H1 (cell line): ENCODE measurements at regions not wholly inside any gene's neighbourhood (a gene's known extent, or its start where the extent isn't known, plus 50 kb on each side); places are given as distances from the start of the nearest gene placed in this dataset.

Experiments
- CTCF ChIA-PET: fragments of 300-600 bp; sonication (Branson Sonifier 250); formaldehyde crosslinking; loops from one replicate; lab custom pipeline; 2021; ENCODE audit not compliant: partially characterized antibody; lab: Charles Lee
- POLR2A ChIA-PET: fragments of 300-600 bp; sonication (Branson Sonifier 250); formaldehyde crosslinking; loops from one replicate; lab custom pipeline; 2021; ENCODE audit warnings: inconsistent platforms; ENCODE audit not compliant: partially characterized antibody; lab: Charles Lee
- DNase-seq, 2 experiments: peaks; one replicate each; pipeline versions ENCODE4 v3.0.0 to v3.0.0-alpha.2; 2010 to 2022; ENCODE audit warnings: low spot score in 2 of 2, low read depth in 1 of 2, mixed read lengths in 1 of 2
- FAIRE-seq: peaks from 2 replicates; lab custom pipeline; 2011; peaks lifted over from hg19 to GRCh38; lab: Jason Lieb, UNC
- H2AFZ ChIP-seq: 2 replicates; pipeline ENCODE4 v1.8.1; 2012; ENCODE audit warnings: low read length, inconsistent platforms
- H2AK5ac ChIP-seq: 2 replicates; pipeline ENCODE4 v1.6.1; 2013; ENCODE audit warnings: low read depth, low read length
- H2BK120ac ChIP-seq: replicated peaks from 2 replicates; pipeline ENCODE3; 2013; ENCODE audit warnings: low read depth, low read length, inconsistent platforms
- H2BK12ac ChIP-seq: 2 replicates; pipeline ENCODE4 v1.6.1; 2013; ENCODE audit warnings: low read depth, low read length
- H2BK15ac ChIP-seq: 2 replicates; pipeline ENCODE4 v1.6.1; 2013; ENCODE audit warnings: low read length
- H2BK20ac ChIP-seq: 2 replicates; pipeline ENCODE4 v1.6.1; 2013; ENCODE audit warnings: low read length
- H2BK5ac ChIP-seq: 2 replicates; pipeline ENCODE4 v1.6.1; 2013; ENCODE audit warnings: low read depth, low read length
- H3K14ac ChIP-seq: 2 replicates; pipeline ENCODE4 v1.6.1; 2013; ENCODE audit warnings: inconsistent platforms; ENCODE audit not compliant: insufficient read length
- H3K18ac ChIP-seq: 2 replicates; pipeline ENCODE4 v1.6.1; 2013; ENCODE audit warnings: low read length; ENCODE audit errors: extremely low read depth
- H3K23ac ChIP-seq: 2 replicates; pipeline ENCODE4 v1.6.1; 2013; ENCODE audit warnings: inconsistent platforms; ENCODE audit not compliant: insufficient read length
- H3K23me2 ChIP-seq: 2 replicates; pipeline ENCODE4 v1.6.1; 2013; ENCODE audit warnings: low read depth, low read length
- H3K27ac ChIP-seq: 2 replicates; pipeline ENCODE4 v1.6.1; 2011; ENCODE audit warnings: low read depth, low read length, inconsistent platforms
- H3K27me3 ChIP-seq, 4 experiments: replicated peaks in 1 of 4; 1 replicate in 1 of 4; 2 replicates in 3 of 4; pipeline versions ENCODE4 v1.6.1 to v1.8.1; 2011 to 2013; ENCODE audit warnings: low read length in 3 of 4, mild to moderate bottlenecking in 3 of 4, inconsistent platforms in 2 of 4, mixed read lengths in 2 of 4, moderate library complexity in 1 of 4; ENCODE audit not compliant: control insufficient read depth in 3 of 4, insufficient read depth in 3 of 4; ENCODE audit errors: extremely low read depth in 1 of 4
- H3K36me3 ChIP-seq, 4 experiments: 2 replicates each; pipeline versions ENCODE4 v1.6.1 to v1.8.1; 2011 to 2013; ENCODE audit warnings: mild to moderate bottlenecking in 4 of 4, low read length in 3 of 4, moderate library complexity in 2 of 4, control low read depth in 1 of 4, inconsistent platforms in 1 of 4; ENCODE audit not compliant: insufficient read depth in 4 of 4, control insufficient read depth in 2 of 4
- H3K4ac ChIP-seq: replicated peaks from 2 replicates; pipeline ENCODE3; 2013; ENCODE audit warnings: low read length, low read depth, mixed read lengths, inconsistent platforms; ENCODE audit not compliant: insufficient read length
- H3K4me1 ChIP-seq, 4 experiments: replicated peaks in 1 of 4; 1 replicate in 1 of 4; 2 replicates in 3 of 4; pipeline versions ENCODE4 v1.6.1 to v1.8.1; 2011 to 2013; ENCODE audit warnings: low read length in 3 of 4, inconsistent platforms in 2 of 4, mixed read lengths in 1 of 4; ENCODE audit not compliant: insufficient read depth in 4 of 4, control insufficient read depth in 3 of 4
- H3K4me2 ChIP-seq, 2 experiments: 2 replicates each; pipeline versions ENCODE4 v1.6.1 to v1.8.1; 2011 to 2013; ENCODE audit warnings: low read depth in 2 of 2, low read length in 2 of 2, control low read depth in 1 of 2, inconsistent platforms in 1 of 2, mild to moderate bottlenecking in 1 of 2; ENCODE audit not compliant: insufficient read depth in 1 of 2
- H3K4me3 ChIP-seq, 4 experiments: fragments of 200-600, 300-600 bp in 1 of 4; sonication (generic), shearing (Covaris generic), sonication (Bioruptor Twin) in 1 of 4; 2 replicates each; pipeline versions ENCODE4 v1.5.1 to v1.8.1; 2011 to 2016; ENCODE audit warnings: low read length in 4 of 4, low read depth in 3 of 4, control low read depth in 2 of 4, inconsistent platforms in 2 of 4, mild to moderate bottlenecking in 2 of 4, mixed read lengths in 1 of 4, moderate library complexity in 1 of 4; ENCODE audit not compliant: insufficient read depth in 2 of 4; ENCODE audit errors: extremely low read depth in 1 of 4
- H3K56ac ChIP-seq: replicated peaks from 2 replicates; pipeline ENCODE3; 2013; ENCODE audit warnings: low read depth, mild to moderate bottlenecking, mixed read lengths, low read length, inconsistent platforms; ENCODE audit not compliant: insufficient read length
- H3K79me1 ChIP-seq: 2 replicates; pipeline ENCODE4 v1.6.1; 2013; ENCODE audit warnings: low read depth, low read length, control low read depth
- H3K79me2 ChIP-seq, 2 experiments: 2 replicates each; pipeline versions ENCODE4 v1.6.1 to v1.8.1; 2012 to 2013; ENCODE audit warnings: low read length in 2 of 2, mild to moderate bottlenecking in 2 of 2, inconsistent platforms in 1 of 2; ENCODE audit not compliant: insufficient read depth in 2 of 2, control insufficient read depth in 1 of 2
- H3K9ac ChIP-seq, 4 experiments: replicated peaks in 1 of 4; 1 replicate in 1 of 4; 2 replicates in 3 of 4; pipeline versions ENCODE4 v1.6.1 to v1.8.1; 2011 to 2013; ENCODE audit warnings: low read depth in 3 of 4, low read length in 3 of 4, control low read depth in 2 of 4, mild to moderate bottlenecking in 2 of 4, moderate library complexity in 2 of 4, inconsistent platforms in 1 of 4; ENCODE audit errors: extremely low read depth in 1 of 4
- H3K9me3 ChIP-seq, 2 experiments: 2 replicates each; pipeline versions ENCODE4 v1.6.1 to v1.8.1; 2012 to 2013; ENCODE audit warnings: mild to moderate bottlenecking in 2 of 2, moderate library complexity in 2 of 2, control low read depth in 1 of 2, inconsistent platforms in 1 of 2, low read depth in 1 of 2, low read length in 1 of 2, mixed read lengths in 1 of 2; ENCODE audit not compliant: insufficient read depth in 2 of 2
- H4K20me1 ChIP-seq, 2 experiments: replicated peaks in 1 of 2; 2 replicates each; pipeline versions ENCODE3 to v1.8.1; 2011 to 2013; ENCODE audit warnings: inconsistent platforms in 2 of 2, low read length in 2 of 2, mild to moderate bottlenecking in 1 of 2; ENCODE audit not compliant: insufficient read depth in 2 of 2, control insufficient read depth in 1 of 2
- H4K5ac ChIP-seq: 2 replicates; pipeline ENCODE4 v1.6.1; 2013; ENCODE audit warnings: low read length, low read depth, mixed read lengths, inconsistent platforms; ENCODE audit not compliant: insufficient read length
- H4K8ac ChIP-seq: 2 replicates; pipeline ENCODE4 v1.8.0; 2013; ENCODE audit warnings: mild to moderate bottlenecking, moderate library complexity, low read length, inconsistent platforms; ENCODE audit not compliant: insufficient read depth; ENCODE audit errors: extremely low read depth
- H4K91ac ChIP-seq: replicated peaks from 2 replicates; pipeline ENCODE3; 2013; ENCODE audit warnings: low read length, mixed read lengths, inconsistent platforms; ENCODE audit not compliant: insufficient read length
- ASH2L ChIP-seq: fragments of 200-600, 300-600 bp; sonication (generic); IDR thresholded peaks from one replicate; pipeline ENCODE4 v1.7.1; 2017; ENCODE audit warnings: low read length
- BRCA1 ChIP-seq: IDR thresholded peaks from 2 replicates; pipeline ENCODE4 v1.6.1; 2012; ENCODE audit warnings: low read depth, low read length, improper control_type of control experiment
- CBX5 ChIP-seq: fragments of 300-800, 300-1000 bp; sonication (generic); IDR thresholded peaks from 2 replicates; pipeline ENCODE4 v1.7.1; 2016; ENCODE audit warnings: antibody characterized with exemption, low read length, low read depth
- CHD1 ChIP-seq: IDR thresholded peaks from 2 replicates; pipeline ENCODE4 v1.6.1; 2012; ENCODE audit warnings: low read depth, low read length, improper control_type of control experiment
- CHD2 ChIP-seq: IDR thresholded peaks from 2 replicates; pipeline ENCODE4 v1.6.1; 2012; ENCODE audit warnings: low read length, improper control_type of control experiment
- KDM4A ChIP-seq: IDR thresholded peaks from one replicate; pipeline ENCODE4 v1.7.1; 2012; ENCODE audit warnings: low read depth, mild to moderate bottlenecking, moderate library complexity, low read length, inconsistent platforms; ENCODE audit not compliant: severe bottlenecking
- NANOG ChIP-seq: IDR thresholded peaks from 2 replicates; pipeline ENCODE4 v1.6.1; 2011; ENCODE audit warnings: low read length, low read depth, mild to moderate bottlenecking, inconsistent platforms; ENCODE audit not compliant: insufficient read depth, poor library complexity, severe bottlenecking
- PHF8 ChIP-seq: fragments of 200-600 bp; sonication (generic); conservative IDR thresholded peaks from 2 replicates; pipeline ENCODE4 v1.7.1; 2012; ENCODE audit warnings: low read depth, mild to moderate bottlenecking, inconsistent platforms, low read length, moderate library complexity
- RNF2 ChIP-seq: fragments of 200-900, 300-1000 bp; sonication (generic); IDR thresholded peaks from 2 replicates; pipeline ENCODE4 v1.7.1; 2016; ENCODE audit warnings: borderline replicate concordance, low read depth, mild to moderate bottlenecking, antibody characterized with exemption, low read length; ENCODE audit not compliant: poor library complexity, severe bottlenecking; ENCODE audit errors: missing control alignments
- TEAD4 ChIP-seq: IDR thresholded peaks from 2 replicates; pipeline ENCODE4 v1.6.1; 2012; ENCODE audit warnings: low read depth, low read length, inconsistent platforms, mixed read lengths
- WGBS, 2 experiments: shearing (Covaris generic) in 1 of 2; methylation state at CpG; one replicate each; pipeline versions ENCODE4 v1.1.6 to v1.1.7; 2013 to 2015; ENCODE audit warnings: low lambda C conversion rate in 2 of 2, mixed read lengths in 2 of 2, inconsistent platforms in 1 of 2, low coverage in 1 of 2, missing lambda C conversion rate in 1 of 2; ENCODE audit not compliant: insufficient replicate concordance in 2 of 2, insufficient coverage in 1 of 2, insufficient read length in 1 of 2; ENCODE audit errors: extremely low coverage in 1 of 2, missing lambda C conversion rate in 1 of 2; 5-methylcytosine and 5-hydroxymethylcytosine counted together
- TF ChIP-seq, protein P1 (sequence below): IDR thresholded peaks from 2 replicates; pipeline ENCODE4 v1.6.1; 2012; ENCODE audit warnings: low read length, inconsistent platforms
- TF ChIP-seq, protein P2 (sequence below): IDR thresholded peaks from 2 replicates; pipeline ENCODE4 v1.6.1; 2011; ENCODE audit warnings: low read depth, mild to moderate bottlenecking, low read length; ENCODE audit not compliant: insufficient read depth

DNA sequence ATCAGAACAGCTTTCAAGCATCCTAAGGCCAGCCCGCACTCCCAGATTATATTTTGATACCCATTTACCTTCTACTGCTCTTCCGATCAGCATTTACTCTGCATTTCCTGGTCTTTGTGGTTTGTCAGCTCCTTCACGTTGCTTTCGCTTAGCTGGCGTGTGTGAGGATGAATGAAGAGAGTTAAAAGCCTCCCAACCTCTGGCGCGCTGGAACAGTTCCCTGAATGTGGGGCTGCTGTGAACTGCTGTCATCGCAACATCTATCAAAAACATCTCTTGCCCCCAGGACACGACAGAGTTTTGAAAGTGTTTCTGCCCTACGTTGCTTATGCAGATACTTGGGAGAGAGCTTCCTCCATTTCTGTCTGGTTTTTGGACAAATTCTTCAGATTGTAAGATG lies 129.2 kb downstream of the KCNA5 start:
- H2AFZ ChIP-seq = no peak overlapping the region
- POLR2A ChIA-PET = no interaction called here
- H3K18ac ChIP-seq = no peak overlapping the region
- no peak overlapping the region for H3K23ac ChIP-seq
- no peak overlapping the region for H3K27ac ChIP-seq
- no peak overlapping the region for H2AK5ac ChIP-seq
- H2BK5ac ChIP-seq = no peak overlapping the region
- no peak overlapping the region for H3K9ac ChIP-seq
- H4K5ac ChIP-seq = no peak overlapping the region
- H3K4me3 ChIP-seq = no peak overlapping the region
- H3K36me3 ChIP-seq = peaks cover 0 to 8% (median 0%) of the 10 kb centered on the region in 4 experiments; a peak in 1 of 8 replicates
- FAIRE-seq (no peak), DNase-seq (no peak)
- no peak overlapping the region for H4K8ac ChIP-seq
- H3K4ac ChIP-seq = no peak overlapping the region
- no peaks in the 10 kb centered on the region for H4K20me1 ChIP-seq
- CTCF ChIA-PET = interaction anchor here (0.7 to 6.3 kb wide), 18 partner anchors 10 to 726 kb away, joined by 3 to 33 read pairs (median 4); no protein-coding TSS in a partner anchor
- H3K23me2 ChIP-seq = no peaks in the 10 kb centered on the region
- H3K79me2 ChIP-seq = no peaks in the 10 kb centered on the region
- no peak overlapping the region for H2BK12ac ChIP-seq
- no peak overlapping the region for H2BK20ac ChIP-seq
- H3K79me1 ChIP-seq = no peaks in the 10 kb centered on the region
- WGBS, 2 experiments = 87% methylated on average over 10 of the region's 10 CpGs; no CpG with 5 or more reads in 1 of the 2 experiments
- no peak overlapping the region for H3K4me2 ChIP-seq
- H3K56ac ChIP-seq = no peak overlapping the region
- 0 out of 7 replicates have a peak, but pooled peaks cover 0 to 2% (median 0%) of the 10 kb centered on the region in 4 experiments for H3K27me3 ChIP-seq
- H2BK15ac ChIP-seq = no peak overlapping the region
- H3K4me1 ChIP-seq = no peaks in the 10 kb centered on the region
- no peaks in the 10 kb centered on the region for H3K9me3 ChIP-seq
- H3K14ac ChIP-seq = no peak overlapping the region
- H2BK120ac ChIP-seq = no peak overlapping the region
- H4K91ac ChIP-seq = no peak overlapping the region
- no peak for TF ChIP-seq TEAD4
- no peak for TF ChIP-seq NANOG
- TF ChIP-seq, protein P1, sequence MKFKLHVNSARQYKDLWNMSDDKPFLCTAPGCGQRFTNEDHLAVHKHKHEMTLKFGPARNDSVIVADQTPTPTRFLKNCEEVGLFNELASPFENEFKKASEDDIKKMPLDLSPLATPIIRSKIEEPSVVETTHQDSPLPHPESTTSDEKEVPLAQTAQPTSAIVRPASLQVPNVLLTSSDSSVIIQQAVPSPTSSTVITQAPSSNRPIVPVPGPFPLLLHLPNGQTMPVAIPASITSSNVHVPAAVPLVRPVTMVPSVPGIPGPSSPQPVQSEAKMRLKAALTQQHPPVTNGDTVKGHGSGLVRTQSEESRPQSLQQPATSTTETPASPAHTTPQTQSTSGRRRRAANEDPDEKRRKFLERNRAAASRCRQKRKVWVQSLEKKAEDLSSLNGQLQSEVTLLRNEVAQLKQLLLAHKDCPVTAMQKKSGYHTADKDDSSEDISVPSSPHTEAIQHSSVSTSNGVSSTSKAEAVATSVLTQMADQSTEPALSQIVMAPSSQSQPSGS = no peak
- no peak for TF ChIP-seq RNF2
- TF ChIP-seq PHF8 = no peak
- TF ChIP-seq CHD1 = no peak
- no peak for TF ChIP-seq ASH2L
- no peak for TF ChIP-seq CBX5
- no peak for TF ChIP-seq KDM4A
- TF ChIP-seq, protein P2, sequence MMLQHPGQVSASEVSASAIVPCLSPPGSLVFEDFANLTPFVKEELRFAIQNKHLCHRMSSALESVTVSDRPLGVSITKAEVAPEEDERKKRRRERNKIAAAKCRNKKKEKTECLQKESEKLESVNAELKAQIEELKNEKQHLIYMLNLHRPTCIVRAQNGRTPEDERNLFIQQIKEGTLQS = no peak
- no peak for TF ChIP-seq CHD2
- no peak for TF ChIP-seq BRCA1
